Fibroblast of villous mesenchyme (primary cell): ENCODE measurements at regions not wholly inside any gene's neighbourhood (a gene's known extent, or its start where the extent isn't known, plus 50 kb on each side); places are given as distances from the start of the nearest gene placed in this dataset.

Experiments used
- DNase-seq: peaks from one replicate; pipeline ENCODE4 v3.0.0-alpha.2; 2010; ENCODE audit warnings: low read depth
- H3K4me3 ChIP-seq: 2 replicates; pipeline ENCODE4 v1.5.1; 2011; ENCODE audit warnings: low read depth, mild to moderate bottlenecking, low read length
- CTCF ChIP-seq: IDR thresholded peaks from 2 replicates; pipeline ENCODE4 v1.5.1; 2012; ENCODE audit warnings: low read depth, mild to moderate bottlenecking, low read length; ENCODE audit not compliant: insufficient read depth

GRCh38 chr6:16950302-16950701, 151.5 kb upstream of the STMND1 start:
- TF ChIP-seq CTCF = no peak
- no peak overlapping the region for H3K4me3 ChIP-seq
- DNase-seq = peak; percentile 43

GRCh38 chr6:16949716-16950115, 152.1 kb upstream of the STMND1 start:
- no peak for TF ChIP-seq CTCF
- no peak overlapping the region for H3K4me3 ChIP-seq
- peak; percentile 44 for DNase-seq

- H3K4me3 ChIP-seq = no peak overlapping the region
- no peak for TF ChIP-seq CTCF
- DNase-seq = peak; percentile 75
Measured at GRCh38 chr6:16948396-16948795, 153.5 kb upstream of the STMND1 start.

- H3K4me3 ChIP-seq = no peak overlapping the region
- TF ChIP-seq CTCF = no peak
- DNase-seq = peak; percentile 91
Measured at GRCh38 chr6:16947375-16948015, 154.4 kb upstream of the STMND1 start.

- H3K4me3 ChIP-seq = no peak overlapping the region
- TF ChIP-seq CTCF = no peak
- DNase-seq = peak; percentile 59
Measured at GRCh38 chr6:16944596-16944995, 157.3 kb upstream of the STMND1 start.

GRCh38 chr6:16939839-16940238, 162.0 kb upstream of the STMND1 start:
- H3K4me3 ChIP-seq = no peak overlapping the region
- no peak for DNase-seq
- no peak for TF ChIP-seq CTCF

GRCh38 chr6:16939351-16939750, 162.5 kb upstream of the STMND1 start:
- no peak for TF ChIP-seq CTCF
- no peak for DNase-seq
- no peak overlapping the region for H3K4me3 ChIP-seq
